Sigmoid colon (tissue), 6 donors: ENCODE measurements at regions not wholly inside any gene's neighbourhood (a gene's known extent, or its start where the extent isn't known, plus 50 kb on each side); places are given as distances from the start of the nearest gene placed in this dataset.

Experiments
- DNase-seq: peaks from one replicate; pipeline ENCODE4 v3.0.0-alpha.2; 2019
- H3K27ac ChIP-seq, 4 donors: fragments of 200-600 bp; sonication (generic); one replicate each; pipeline ENCODE4 v1.5.1; 2016 to 2019; ENCODE audit warnings: mild to moderate bottlenecking in 1 of 4
- H3K27me3 ChIP-seq, 3 donors: fragments of 200-600 bp; sonication (generic); one replicate each; pipeline ENCODE4 v1.5.1; 2019; ENCODE audit warnings: mild to moderate bottlenecking in 1 of 3
- H3K36me3 ChIP-seq, 4 donors: fragments of 200-600 bp; sonication (generic); one replicate each; pipeline ENCODE4 v1.5.1; 2016 to 2019
- H3K4me1 ChIP-seq, 4 donors: fragments of 200-600 bp; sonication (generic); one replicate each; pipeline ENCODE4 v1.5.1; 2017 to 2019
- H3K4me3 ChIP-seq, 4 donors: fragments of 200-600 bp; sonication (generic); one replicate each; pipeline ENCODE4 v1.5.1; 2017 to 2019; ENCODE audit warnings: mild to moderate bottlenecking in 2 of 4, moderate library complexity in 1 of 4
- H3K9me3 ChIP-seq, 4 donors: fragments of 200-600 bp in 3 of 4; sonication (generic) in 3 of 4; one replicate each; pipeline versions ENCODE4 v1.5.1 to v1.6.1; 2013 to 2019
- EP300 ChIP-seq, 4 donors: sonication (generic); formaldehyde crosslinking; IDR thresholded peaks; one replicate each; pipeline ENCODE4 v1.6.1; 2017; ENCODE audit warnings: antibody characterized with exemption in 4 of 4
- POLR2A ChIP-seq, 2 donors: fragments of 450-650 bp; IDR thresholded peaks; one replicate each; pipeline ENCODE4 v1.6.1; 2016; ENCODE audit warnings: antibody characterized with exemption in 2 of 2, mild to moderate bottlenecking in 2 of 2, moderate library complexity in 2 of 2
- POLR2AphosphoS5 ChIP-seq, 4 donors: sonication (generic); formaldehyde crosslinking; IDR thresholded peaks; one replicate each; pipeline ENCODE4 v1.6.1; 2017; ENCODE audit warnings: antibody characterized with exemption in 4 of 4
- WGBS, 2 donors: extraction: QIAGEN DNeasy Blood & Tissue Kit; methylation state at CpG; one replicate each; pipeline ENCODE4 v1.1.7; 2013; 5-methylcytosine and 5-hydroxymethylcytosine counted together
- intact Hi-C: fragments of 100-400 bp; cut with DNase I; formaldehyde crosslinking; loops from one replicate; pipeline ENCODE4 v1.15.1; 2023
- TF ChIP-seq, protein P1 (sequence below), 4 experiments: fragments of 450-650 bp in 3 of 4; fragments of 200-600 bp in 1 of 4; IDR thresholded peaks; one replicate each; pipeline ENCODE4 v1.5.1; 2016 to 2019; ENCODE audit warnings: antibody characterized with exemption in 4 of 4, mild to moderate bottlenecking in 3 of 4, moderate library complexity in 2 of 4
- donor health status: healthy with polysubstance abuse.
- donor health status: healthy.

DNA sequence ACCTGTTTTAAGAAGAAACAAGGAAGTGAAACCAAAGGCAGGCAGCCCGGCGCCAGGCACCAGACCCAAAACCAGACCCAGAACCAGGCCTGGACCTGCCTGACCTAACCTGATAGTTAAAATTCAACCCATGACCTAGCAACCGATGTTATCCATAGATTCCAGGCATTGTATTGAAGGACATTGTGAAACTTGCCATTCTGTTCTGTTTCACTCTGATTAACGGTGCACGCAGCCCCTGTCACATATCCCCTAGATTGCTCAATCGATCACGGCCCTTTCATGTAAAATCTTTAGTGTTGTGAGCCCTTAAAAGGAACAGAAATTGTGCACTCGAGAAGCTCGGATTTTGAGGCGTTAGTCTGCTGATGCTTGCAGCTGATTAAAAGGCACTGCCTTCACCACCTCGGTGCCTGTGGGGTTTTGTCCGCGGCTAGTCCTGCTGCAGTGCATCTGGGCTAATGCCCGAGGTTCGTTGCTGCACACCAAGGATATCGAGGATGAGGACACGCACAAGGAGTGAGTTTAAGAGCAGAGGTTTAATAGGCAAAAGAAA is 262.5 kb upstream of the TMEM132C start:
- no peaks in the 10 kb centered on the region for H3K36me3 ChIP-seq
- no peaks in the 10 kb centered on the region for H3K9me3 ChIP-seq
- intact Hi-C loops = no loop called here
- TF ChIP-seq POLR2AphosphoS5 (IDR thresholded peaks at IDR 0.05) = no peak
- no peak for TF ChIP-seq EP300 (IDR thresholded peaks at IDR 0.05)
- TF ChIP-seq, protein P1, sequence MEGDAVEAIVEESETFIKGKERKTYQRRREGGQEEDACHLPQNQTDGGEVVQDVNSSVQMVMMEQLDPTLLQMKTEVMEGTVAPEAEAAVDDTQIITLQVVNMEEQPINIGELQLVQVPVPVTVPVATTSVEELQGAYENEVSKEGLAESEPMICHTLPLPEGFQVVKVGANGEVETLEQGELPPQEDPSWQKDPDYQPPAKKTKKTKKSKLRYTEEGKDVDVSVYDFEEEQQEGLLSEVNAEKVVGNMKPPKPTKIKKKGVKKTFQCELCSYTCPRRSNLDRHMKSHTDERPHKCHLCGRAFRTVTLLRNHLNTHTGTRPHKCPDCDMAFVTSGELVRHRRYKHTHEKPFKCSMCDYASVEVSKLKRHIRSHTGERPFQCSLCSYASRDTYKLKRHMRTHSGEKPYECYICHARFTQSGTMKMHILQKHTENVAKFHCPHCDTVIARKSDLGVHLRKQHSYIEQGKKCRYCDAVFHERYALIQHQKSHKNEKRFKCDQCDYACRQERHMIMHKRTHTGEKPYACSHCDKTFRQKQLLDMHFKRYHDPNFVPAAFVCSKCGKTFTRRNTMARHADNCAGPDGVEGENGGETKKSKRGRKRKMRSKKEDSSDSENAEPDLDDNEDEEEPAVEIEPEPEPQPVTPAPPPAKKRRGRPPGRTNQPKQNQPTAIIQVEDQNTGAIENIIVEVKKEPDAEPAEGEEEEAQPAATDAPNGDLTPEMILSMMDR (IDR thresholded peaks at IDR 0.05) = no peak
- no peak for TF ChIP-seq POLR2A (IDR thresholded peaks at IDR 0.05)
- H3K27ac ChIP-seq = no peak overlapping the region
- WGBS, 2 donors = 88 to 93% methylated on average over 17 of the region's 17 CpGs
- no peak for DNase-seq
- H3K4me1 ChIP-seq = no peaks in the 10 kb centered on the region
- H3K4me3 ChIP-seq = no peak overlapping the region
- no peaks in the 10 kb centered on the region for H3K27me3 ChIP-seq

DNA sequence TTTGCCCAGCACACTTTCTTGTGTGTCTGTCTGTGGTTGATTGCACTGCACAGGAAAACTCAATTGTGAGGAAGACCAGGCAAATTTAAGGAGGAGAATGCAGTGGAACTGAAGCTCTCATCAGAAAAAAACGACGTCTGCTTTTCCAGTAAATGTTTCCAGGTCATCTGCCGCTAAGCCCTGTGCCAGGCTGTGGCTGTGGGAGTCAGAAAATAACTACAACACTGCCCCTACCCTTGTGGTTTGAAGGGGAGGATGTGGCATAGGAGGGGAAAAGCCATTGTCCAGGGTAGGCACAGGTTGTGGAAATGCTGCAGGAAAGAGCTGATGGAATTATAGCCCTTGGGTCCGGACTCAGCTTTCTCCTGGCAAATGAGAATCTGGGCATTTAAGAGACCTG is 259.7 kb upstream of the TMEM132C start:
- 36 to 77% methylated on average over 4 of the region's 4 CpGs for WGBS, 2 donors
- intact Hi-C loops = no loop called here
- TF ChIP-seq, protein P1 (IDR thresholded peaks at IDR 0.05) = no peak
- TF ChIP-seq POLR2AphosphoS5 (IDR thresholded peaks at IDR 0.05) (no peak), POLR2A (IDR thresholded peaks at IDR 0.05) (no peak), EP300 (IDR thresholded peaks at IDR 0.05) (no peak)
- H3K4me1 ChIP-seq = no peaks in the 10 kb centered on the region
- no peaks in the 10 kb centered on the region for H3K9me3 ChIP-seq
- no peak for DNase-seq
- no peaks in the 10 kb centered on the region for H3K27me3 ChIP-seq
- no peaks in the 10 kb centered on the region for H3K36me3 ChIP-seq
- no peak overlapping the region for H3K4me3 ChIP-seq
- H3K27ac ChIP-seq = no peak overlapping the region

DNA sequence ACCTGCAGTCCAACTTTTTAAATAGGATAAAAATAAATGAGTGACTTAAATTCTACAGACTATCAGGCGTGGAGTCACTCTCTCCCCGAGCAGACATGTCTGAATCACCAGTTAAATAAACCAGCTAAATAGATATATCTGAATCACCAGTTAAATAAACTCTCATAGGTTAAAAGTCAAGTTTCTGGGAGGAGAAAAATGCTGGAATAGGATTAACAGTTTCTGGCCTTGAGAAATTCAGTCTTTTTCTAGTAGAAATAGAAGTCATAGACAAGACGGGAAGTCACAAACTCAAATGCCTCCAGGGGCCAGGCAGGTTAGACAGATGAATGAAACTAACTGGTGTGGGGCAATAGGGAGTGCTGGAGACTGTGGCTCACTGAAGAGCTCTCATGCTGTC is 258.6 kb upstream of the TMEM132C start:
- no peak overlapping the region for H3K4me3 ChIP-seq
- H3K9me3 ChIP-seq = no peaks in the 10 kb centered on the region
- H3K27ac ChIP-seq = no peak overlapping the region
- no peaks in the 10 kb centered on the region for H3K36me3 ChIP-seq
- H3K27me3 ChIP-seq = no peaks in the 10 kb centered on the region
- intact Hi-C loops = no loop called here
- 62 to 66% methylated on average over 3 of the region's 3 CpGs for WGBS, 2 donors
- no peak for DNase-seq
- TF ChIP-seq, protein P1 (IDR thresholded peaks at IDR 0.05) = no peak
- no peak for TF ChIP-seq POLR2AphosphoS5 (IDR thresholded peaks at IDR 0.05)
- no peak for TF ChIP-seq EP300 (IDR thresholded peaks at IDR 0.05)
- no peak for TF ChIP-seq POLR2A (IDR thresholded peaks at IDR 0.05)
- no peaks in the 10 kb centered on the region for H3K4me1 ChIP-seq

- no peak for DNase-seq
- Histone ChIP-seq H3K4me1 (no peaks in the 10 kb centered on the region), H3K27me3 (no peaks in the 10 kb centered on the region), H3K9me3 (no peaks in the 10 kb centered on the region), H3K27ac (no peak overlapping the region), H3K36me3 (no peaks in the 10 kb centered on the region), H3K4me3 (no peak overlapping the region)
- no peak for TF ChIP-seq POLR2A (IDR thresholded peaks at IDR 0.05)
- TF ChIP-seq, protein P1 (IDR thresholded peaks at IDR 0.05) = no peak
- TF ChIP-seq POLR2AphosphoS5 (IDR thresholded peaks at IDR 0.05) = no peak
- TF ChIP-seq EP300 (IDR thresholded peaks at IDR 0.05) = no peak
- WGBS, 2 donors = 85 to 88% methylated on average over 8 of the region's 8 CpGs
- intact Hi-C loops = no loop called here
These were observed 257.9 kb upstream of the TMEM132C start for GRCh38 chr12:128009108-128009507.

DNA sequence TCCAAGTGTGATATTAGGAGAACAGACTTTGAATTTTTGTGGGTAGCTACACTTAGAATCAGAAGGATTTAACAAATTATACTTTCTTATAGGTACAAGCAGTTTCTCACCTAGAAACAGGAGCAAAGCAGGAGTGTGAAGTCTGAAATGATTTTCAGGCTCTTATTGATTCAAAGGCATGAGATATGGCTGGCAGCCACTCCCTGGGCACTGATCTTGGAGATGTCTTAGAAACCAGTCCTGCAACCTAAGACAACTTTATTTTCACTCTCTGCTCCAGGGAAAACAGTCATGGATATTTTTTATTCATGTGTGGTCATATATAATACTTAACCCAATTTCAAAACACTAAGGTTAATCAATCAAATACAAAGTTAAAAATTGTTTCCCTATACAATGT is 254.9 kb upstream of the TMEM132C start:
- TF ChIP-seq, protein P1 (IDR thresholded peaks at IDR 0.05) = no peak
- TF ChIP-seq POLR2AphosphoS5 (IDR thresholded peaks at IDR 0.05) = no peak
- TF ChIP-seq EP300 (IDR thresholded peaks at IDR 0.05) = no peak
- no peak for TF ChIP-seq POLR2A (IDR thresholded peaks at IDR 0.05)
- no peaks in the 10 kb centered on the region for H3K36me3 ChIP-seq
- intact Hi-C loops = no loop called here
- DNase-seq = no peak
- no peaks in the 10 kb centered on the region for H3K4me1 ChIP-seq
- no peak overlapping the region for H3K4me3 ChIP-seq
- no peaks in the 10 kb centered on the region for H3K9me3 ChIP-seq
- H3K27ac ChIP-seq = no peak overlapping the region
- H3K27me3 ChIP-seq = no peaks in the 10 kb centered on the region
